OCI-LY3 (cell line): ENCODE measurements at regions not wholly inside any gene's neighbourhood (a gene's known extent, or its start where the extent isn't known, plus 50 kb on each side); places are given as distances from the start of the nearest gene placed in this dataset.

Experiments
- H2AFZ ChIP-seq: fragments of 200-600, 300-600 bp; shearing (Covaris generic); 2 replicates; pipeline ENCODE4 v1.6.0; 2014; ENCODE audit warnings: antibody characterized with exemption, low read depth, low read length
- H3K27ac ChIP-seq: fragments of 200-600, 300-600 bp; sonication (generic); 2 replicates; pipeline ENCODE4 v1.5.1; 2014; ENCODE audit warnings: mild to moderate bottlenecking, low read length, moderate library complexity, mixed read lengths
- H3K27me3 ChIP-seq: fragments of 200-600, 300-600 bp; sonication (generic); 2 replicates; pipeline ENCODE4 v1.6.1; 2014; ENCODE audit warnings: low read depth, low read length, mixed read lengths
- H3K36me3 ChIP-seq: fragments of 200-600, 300-600 bp; sonication (generic); replicated peaks from 2 replicates; pipeline ENCODE3; 2014; ENCODE audit warnings: low read depth, low read length, mixed read lengths
- H3K4me1 ChIP-seq: fragments of 300-600, 200-600 bp; sonication (generic); 2 replicates; pipeline ENCODE4 v1.6.1; 2014; ENCODE audit warnings: low read length, mixed read lengths
- H3K4me2 ChIP-seq: fragments of 200-600, 300-600 bp; sonication (generic); 2 replicates; pipeline ENCODE4 v1.6.1; 2014; ENCODE audit warnings: low read length, mixed read lengths
- H3K4me3 ChIP-seq: fragments of 300-600, 200-600 bp; sonication (generic); 2 replicates; pipeline ENCODE4 v1.5.1; 2014; ENCODE audit warnings: antibody characterized with exemption, mild to moderate bottlenecking, low read length, moderate library complexity
- H3K79me2 ChIP-seq: fragments of 300-600, 200-600 bp; shearing (Covaris generic); 2 replicates; pipeline ENCODE4 v1.6.1; 2014; ENCODE audit warnings: mild to moderate bottlenecking, low read length, mixed read lengths
- H3K9ac ChIP-seq: fragments of 300-600, 200-600 bp; shearing (Covaris generic); 2 replicates; pipeline ENCODE4 v1.6.0; 2014; ENCODE audit warnings: mild to moderate bottlenecking, low read length, moderate library complexity
- H3K9me3 ChIP-seq: fragments of 200-600, 300-600 bp; shearing (Covaris generic); 2 replicates; pipeline ENCODE4 v1.6.1; 2014; ENCODE audit warnings: low read length, mixed read lengths; ENCODE audit not compliant: insufficient read depth
- H4K20me1 ChIP-seq: fragments of 200-600, 300-600 bp; sonication (generic); 2 replicates; pipeline ENCODE4 v1.6.1; 2016; ENCODE audit warnings: low read length, mixed read lengths; ENCODE audit not compliant: insufficient read depth
- EZH2phosphoT487 ChIP-seq: fragments of 200-600 bp; shearing (Covaris generic); IDR thresholded peaks from 2 replicates; pipeline ENCODE4 v1.6.1; 2018; ENCODE audit warnings: antibody characterized with exemption, mixed run types, low read depth
- TF ChIP-seq, protein P1 (sequence below): fragments of 200-600, 300-600 bp; sonication (generic); IDR thresholded peaks from 2 replicates; pipeline ENCODE4 v1.5.1; 2014; ENCODE audit warnings: antibody characterized with exemption, low read length, low read depth

DNA sequence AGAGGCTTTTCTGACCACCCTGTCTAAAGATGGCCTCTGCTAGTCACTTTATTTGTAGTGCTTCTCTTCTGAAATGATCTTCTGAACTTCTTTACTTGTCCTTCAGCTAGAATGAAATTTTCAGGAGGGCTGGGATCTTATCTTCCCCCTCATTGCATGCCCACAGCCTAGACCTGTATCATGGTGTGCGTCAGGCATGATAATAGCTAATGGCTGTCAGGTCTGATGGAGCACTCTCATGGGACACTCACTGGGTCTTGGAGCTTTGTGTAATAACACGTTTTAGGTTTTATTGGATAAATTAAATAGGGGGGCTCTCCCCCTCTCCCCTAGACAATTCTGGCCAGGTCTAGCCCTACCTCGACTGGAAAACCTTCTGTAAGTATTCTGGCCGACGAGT lies 97.1 kb upstream of the NRXN3 start:
- Histone ChIP-seq H3K4me3 (no peak overlapping the region), H3K36me3 (no peaks in the 10 kb centered on the region), H3K4me1 (no peaks in the 10 kb centered on the region), H3K9me3 (no peaks in the 10 kb centered on the region), H3K9ac (no peak overlapping the region), H4K20me1 (no peaks in the 10 kb centered on the region), H3K27me3 (peaks cover 6% of the 10 kb centered on the region; the same call in 1 of the 2 replicates), H2AFZ (no peak overlapping the region), H3K27ac (no peak overlapping the region), H3K79me2 (no peaks in the 10 kb centered on the region), H3K4me2 (no peak overlapping the region)
- TF ChIP-seq, protein P1, sequence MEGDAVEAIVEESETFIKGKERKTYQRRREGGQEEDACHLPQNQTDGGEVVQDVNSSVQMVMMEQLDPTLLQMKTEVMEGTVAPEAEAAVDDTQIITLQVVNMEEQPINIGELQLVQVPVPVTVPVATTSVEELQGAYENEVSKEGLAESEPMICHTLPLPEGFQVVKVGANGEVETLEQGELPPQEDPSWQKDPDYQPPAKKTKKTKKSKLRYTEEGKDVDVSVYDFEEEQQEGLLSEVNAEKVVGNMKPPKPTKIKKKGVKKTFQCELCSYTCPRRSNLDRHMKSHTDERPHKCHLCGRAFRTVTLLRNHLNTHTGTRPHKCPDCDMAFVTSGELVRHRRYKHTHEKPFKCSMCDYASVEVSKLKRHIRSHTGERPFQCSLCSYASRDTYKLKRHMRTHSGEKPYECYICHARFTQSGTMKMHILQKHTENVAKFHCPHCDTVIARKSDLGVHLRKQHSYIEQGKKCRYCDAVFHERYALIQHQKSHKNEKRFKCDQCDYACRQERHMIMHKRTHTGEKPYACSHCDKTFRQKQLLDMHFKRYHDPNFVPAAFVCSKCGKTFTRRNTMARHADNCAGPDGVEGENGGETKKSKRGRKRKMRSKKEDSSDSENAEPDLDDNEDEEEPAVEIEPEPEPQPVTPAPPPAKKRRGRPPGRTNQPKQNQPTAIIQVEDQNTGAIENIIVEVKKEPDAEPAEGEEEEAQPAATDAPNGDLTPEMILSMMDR = no peak
- no peak for TF ChIP-seq EZH2phosphoT487

DNA sequence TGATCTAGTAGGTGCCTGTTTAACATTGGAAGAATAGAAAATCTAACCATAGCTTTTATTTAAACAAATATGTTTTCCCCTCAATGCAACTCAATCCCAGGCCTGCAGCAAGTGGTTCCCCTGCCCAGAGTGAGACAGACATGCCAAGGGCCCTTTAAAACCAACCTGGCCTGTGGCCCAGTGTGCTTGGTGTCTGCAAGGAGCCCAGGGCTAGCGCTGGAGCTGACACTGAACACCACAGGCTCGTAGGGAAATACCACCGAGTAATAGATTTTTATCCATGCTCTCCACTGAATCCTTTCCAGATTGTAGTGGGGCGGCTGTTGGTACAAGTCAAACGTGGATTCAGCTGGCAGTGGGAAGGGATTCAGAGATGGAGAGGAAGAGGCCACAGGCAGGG lies 95.6 kb upstream of the NRXN3 start:
- H3K36me3 ChIP-seq = no peaks in the 10 kb centered on the region
- H3K27ac ChIP-seq = no peak overlapping the region
- H3K4me1 ChIP-seq = no peaks in the 10 kb centered on the region
- H3K79me2 ChIP-seq = no peaks in the 10 kb centered on the region
- H2AFZ ChIP-seq = no peak overlapping the region
- no peak overlapping the region for H3K9ac ChIP-seq
- no peaks in the 10 kb centered on the region for H4K20me1 ChIP-seq
- H3K27me3 ChIP-seq = peaks cover 6% of the 10 kb centered on the region; the same call in 1 of the 2 replicates
- H3K4me3 ChIP-seq = no peak overlapping the region
- TF ChIP-seq, protein P1 = no peak
- no peak for TF ChIP-seq EZH2phosphoT487
- no peak overlapping the region for H3K4me2 ChIP-seq
- H3K9me3 ChIP-seq = no peaks in the 10 kb centered on the region

DNA sequence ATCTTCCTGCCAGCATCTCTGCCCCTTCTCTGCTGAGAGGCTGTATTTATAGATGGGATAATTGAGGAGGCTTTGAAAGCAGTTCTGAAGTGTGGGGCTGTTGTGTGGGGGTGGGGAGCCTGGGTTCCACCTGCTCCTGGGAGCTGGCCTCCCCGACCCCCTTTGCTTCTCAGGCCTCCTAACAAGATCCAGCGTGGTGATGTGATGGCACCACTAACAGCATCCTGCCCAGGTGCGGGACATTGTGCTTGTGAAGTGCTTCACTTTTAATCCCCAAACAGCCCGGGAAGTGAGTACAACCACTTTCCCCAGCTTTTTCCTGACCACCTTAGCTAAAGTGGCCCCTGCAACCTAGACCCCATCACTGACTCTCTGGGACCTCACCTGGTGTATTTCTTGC lies 95.1 kb upstream of the NRXN3 start:
- TF ChIP-seq EZH2phosphoT487 = no peak
- TF ChIP-seq, protein P1 = no peak
- H3K4me2 ChIP-seq = no peak overlapping the region
- H3K4me1 ChIP-seq = no peaks in the 10 kb centered on the region
- H3K27ac ChIP-seq = no peak overlapping the region
- H2AFZ ChIP-seq = no peak overlapping the region
- no peaks in the 10 kb centered on the region for H3K9me3 ChIP-seq
- H3K79me2 ChIP-seq = no peaks in the 10 kb centered on the region
- no peak overlapping the region for H3K9ac ChIP-seq
- no peaks in the 10 kb centered on the region for H4K20me1 ChIP-seq
- H3K36me3 ChIP-seq = no peaks in the 10 kb centered on the region
- peaks cover 6% of the 10 kb centered on the region; the same call in 1 of the 2 replicates for H3K27me3 ChIP-seq
- H3K4me3 ChIP-seq = no peak overlapping the region

DNA sequence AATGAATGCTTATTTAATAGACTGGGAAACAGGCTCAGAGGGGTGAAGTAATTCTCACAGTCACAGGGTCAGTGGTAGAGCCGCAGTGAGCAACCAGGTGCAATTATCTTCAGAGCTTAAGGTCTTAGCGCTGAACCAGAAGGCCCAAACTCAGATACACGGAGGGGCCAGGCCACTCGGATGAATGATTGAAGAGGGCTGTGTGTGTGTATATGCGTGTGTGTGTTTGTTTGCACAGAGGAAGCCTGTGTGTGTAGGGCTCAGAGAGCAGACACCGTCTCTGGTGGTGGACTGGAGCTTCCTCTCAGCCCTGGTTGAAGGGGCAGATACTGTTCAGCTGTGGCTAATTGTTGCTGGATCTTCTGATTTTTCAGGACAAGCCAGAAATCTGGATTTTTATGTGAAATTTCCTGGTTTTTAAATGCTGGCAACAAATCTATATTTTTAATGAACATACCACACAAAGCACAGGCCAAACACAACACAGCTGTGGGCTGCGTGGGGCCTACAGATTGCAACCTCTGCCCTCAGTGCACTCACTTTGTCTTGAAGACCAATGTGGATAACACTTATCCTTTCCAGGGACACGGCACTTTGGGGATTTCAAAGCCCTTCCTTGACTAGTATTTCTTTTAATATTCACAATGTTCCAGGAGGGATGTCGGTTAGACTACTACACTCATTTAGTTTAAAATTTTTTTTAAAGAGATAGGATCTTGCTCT lies 94.5 kb upstream of the NRXN3 start:
- no peaks in the 10 kb centered on the region for H3K79me2 ChIP-seq
- no peaks in the 10 kb centered on the region for H3K27me3 ChIP-seq
- no peak overlapping the region for H2AFZ ChIP-seq
- no peak overlapping the region for H3K4me3 ChIP-seq
- H3K9me3 ChIP-seq = no peaks in the 10 kb centered on the region
- H3K9ac ChIP-seq = no peak overlapping the region
- no peak overlapping the region for H3K4me2 ChIP-seq
- TF ChIP-seq EZH2phosphoT487 = no peak
- TF ChIP-seq, protein P1 = no peak
- H3K36me3 ChIP-seq = no peaks in the 10 kb centered on the region
- no peaks in the 10 kb centered on the region for H4K20me1 ChIP-seq
- H3K4me1 ChIP-seq = no peaks in the 10 kb centered on the region
- no peak overlapping the region for H3K27ac ChIP-seq
